ENCODE measurements at regions not wholly inside any gene's neighbourhood (a gene's known extent, or its start where the extent isn't known, plus 50 kb on each side); places are given as distances from the start of the nearest gene placed in this dataset.
"Not testable (repeated sequence)": the region's sequence is repeated elsewhere in the genome, so short reads cannot be mapped to it uniquely, and the experiment has no call there.

- H2BK5ac ChIP-seq (ENCODE audit: low read depth, low read length, poor library complexity, severe bottlenecking); H3K56ac ChIP-seq (ENCODE audit: extremely low read depth, insufficient read depth, low read length); intact Hi-C loops (cut with micrococcal nuclease); H3K4ac ChIP-seq (ENCODE audit: low read depth, low read length); POLR2A ChIA-PET (ENCODE audit: unreplicated experiment); H4K20me1 ChIP-seq (ENCODE audit: insufficient read depth, low read length); H3K27ac ChIP-seq (ENCODE audit: insufficient read depth, low read length); H3K36me3 ChIP-seq (ENCODE audit: control insufficient read depth, insufficient read depth, low read length); H2BK15ac ChIP-seq (ENCODE audit: low read depth, low read length); H4K5ac ChIP-seq (ENCODE audit: low read depth, low read length); H3K4me3 ChIP-seq (ENCODE audit: insufficient read depth, low read depth, low read length); H3K9ac ChIP-seq (ENCODE audit: low read depth, low read length); H2BK120ac ChIP-seq (ENCODE audit: low read depth, low read length); dilution Hi-C loops (cut with HindIII; ENCODE audit: low sequenced_read_pairs, unreplicated experiment); H3K18ac ChIP-seq (ENCODE audit: low read depth, low read length); H3K14ac ChIP-seq (replicated peaks; ENCODE audit: low read depth, low read length); ATAC-seq (ENCODE audit: low read depth); H2AK5ac ChIP-seq (ENCODE audit: low read depth, low read length); H3K4me2 ChIP-seq (ENCODE audit: low read depth, low read length); in situ Hi-C loops (cut with MboI; ENCODE audit: low sequenced_read_pairs); BruUV-seq (replicated peaks); H2AFZ ChIP-seq (replicated peaks; ENCODE audit: low read length, poor library complexity); H3K79me1 ChIP-seq (ENCODE audit: low read depth in 1 of 2, low read length in 2 of 2); H3K9me1 ChIP-seq (ENCODE audit: insufficient read depth, low read length); H4K91ac ChIP-seq (ENCODE audit: insufficient read depth, low read depth, low read length); CTCF ChIA-PET; H3K27me3 ChIP-seq (ENCODE audit: control insufficient read depth, insufficient read depth, low read length); H2AK9ac ChIP-seq (replicated peaks; ENCODE audit: low read depth, low read length, poor library complexity); DNase-seq; H4K8ac ChIP-seq (ENCODE audit: low read depth in 2 of 2, low read length in 2 of 2); H2BK20ac ChIP-seq (ENCODE audit: low read depth, low read length); H3K23ac ChIP-seq (ENCODE audit: low read depth, low read length); H3K4me1 ChIP-seq (ENCODE audit: control insufficient read depth, insufficient read depth, low read length): not testable (repeated sequence)
- peaks cover 14% of the 10 kb centered on the region for H3K9me3 ChIP-seq (ENCODE audit: control insufficient read depth, insufficient read depth, low read length)
- 80% methylated on average over 5 of the region's 14 CpGs; no CpG with 5 or more reads in 1 of the 2 experiments for WGBS, 2 experiments (ENCODE audit: extremely low coverage in 2 of 2, insufficient read length in 1 of 2)
Measured at GRCh38 chr13:81339666-81340065, 998.7 kb upstream of the SPRY2 start.

Data from IMR-90 (cell line).